Testis (tissue), 2 donors: ENCODE measurements at regions not wholly inside any gene's neighbourhood (a gene's known extent, or its start where the extent isn't known, plus 50 kb on each side); places are given as distances from the start of the nearest gene placed in this dataset.

ENCODE experiments used
- CTCF ChIP-seq, 3 experiments: fragments of 450-650 bp in 2 of 3; fragments of 200-600 bp in 1 of 3; sonication (generic) in 1 of 3; IDR thresholded peaks; one replicate each; pipeline ENCODE4 v1.5.1; 2016 to 2019; ENCODE audit warnings: antibody characterized with exemption in 3 of 3, mild to moderate bottlenecking in 2 of 3, moderate library complexity in 1 of 3
- POLR2A ChIP-seq: fragments of 450-650 bp; IDR thresholded peaks from one replicate; pipeline ENCODE4 v1.6.1; 2017; ENCODE audit warnings: antibody characterized with exemption, mild to moderate bottlenecking, moderate library complexity

GRCh38 chr20:50270034-50270395 lies 79.4 kb downstream of the CEBPB start:
- TF ChIP-seq CTCF (IDR thresholded peaks at IDR 0.05): no peak
- TF ChIP-seq POLR2A: no peak
